ENCODE measurements at regions not wholly inside any gene's neighbourhood (a gene's known extent, or its start where the extent isn't known, plus 50 kb on each side); places are given as distances from the start of the nearest gene placed in this dataset.
"Not testable (repeated sequence)": the region's sequence is repeated elsewhere in the genome, so short reads cannot be mapped to it uniquely, and the experiment has no call there.

DNA sequence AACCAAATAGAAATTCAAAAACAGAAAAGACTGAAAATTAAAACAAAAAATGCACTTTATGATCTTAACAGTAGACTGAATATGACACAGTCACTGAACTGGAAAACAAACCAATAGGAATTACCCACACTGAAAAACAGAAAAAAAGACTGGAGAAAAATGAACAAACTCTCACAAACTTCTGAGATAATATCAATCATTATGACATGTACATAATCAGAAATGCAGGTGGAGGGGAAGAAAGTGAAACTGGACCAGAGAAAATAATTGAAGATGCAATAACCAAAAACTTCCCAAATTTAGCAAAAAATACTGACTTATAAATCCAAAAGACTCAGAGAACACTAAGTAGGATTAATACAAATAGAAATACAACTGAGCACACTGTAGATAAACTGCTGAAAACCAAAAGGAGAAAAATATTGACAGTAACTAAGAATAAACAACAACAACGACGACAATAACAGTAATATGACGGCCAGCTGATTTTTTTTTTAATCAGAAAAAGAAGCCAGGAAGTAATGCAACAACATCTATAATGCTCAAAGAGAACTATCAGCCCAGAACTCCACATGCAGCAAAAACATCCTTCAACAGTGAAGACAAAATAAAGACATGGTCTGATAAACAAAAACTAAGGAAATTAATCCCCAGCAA is 108.1 kb downstream of the ZFAND4 start:
- no peak for DNase-seq

DNA sequence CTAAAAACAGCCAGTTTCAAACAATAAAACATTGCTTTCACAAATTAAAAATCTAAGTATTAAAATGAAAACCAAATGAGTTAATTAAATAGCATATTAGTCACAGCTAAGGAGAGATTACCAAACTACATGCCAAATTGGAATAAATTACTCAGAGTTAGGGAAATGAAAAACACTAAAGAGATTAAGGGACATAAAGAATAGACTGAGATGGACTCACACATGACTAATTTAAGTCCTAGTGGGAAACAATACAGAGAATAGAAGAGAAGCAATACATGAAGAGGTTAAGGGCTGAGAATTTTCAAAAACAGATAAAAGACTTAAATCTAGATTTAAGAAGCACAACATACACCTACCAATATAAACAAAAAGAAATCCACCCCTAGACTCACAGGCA is 110.6 kb downstream of the ZFAND4 start:
- no peak for DNase-seq

DNA sequence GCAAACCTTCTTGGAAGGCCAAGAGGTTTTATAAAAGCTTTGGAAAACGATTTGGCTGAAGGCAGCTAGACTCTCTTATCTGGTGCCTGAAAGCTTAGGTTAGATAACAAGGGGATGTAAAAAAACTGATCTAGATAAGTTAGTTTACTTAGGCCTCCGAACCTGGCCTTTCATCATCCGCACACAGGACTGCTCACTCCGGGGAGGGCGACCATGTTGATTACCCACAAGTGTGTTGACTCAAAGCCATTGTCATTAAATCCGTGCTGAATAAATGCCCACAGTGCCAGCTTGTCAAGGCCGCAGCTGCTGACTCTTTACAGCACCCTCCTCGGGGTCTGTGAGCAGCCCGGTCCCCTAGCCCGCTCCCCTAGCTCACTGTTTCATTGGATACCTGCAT is 112.3 kb downstream of the ZFAND4 start:
- DNase-seq, result no peak

DNA sequence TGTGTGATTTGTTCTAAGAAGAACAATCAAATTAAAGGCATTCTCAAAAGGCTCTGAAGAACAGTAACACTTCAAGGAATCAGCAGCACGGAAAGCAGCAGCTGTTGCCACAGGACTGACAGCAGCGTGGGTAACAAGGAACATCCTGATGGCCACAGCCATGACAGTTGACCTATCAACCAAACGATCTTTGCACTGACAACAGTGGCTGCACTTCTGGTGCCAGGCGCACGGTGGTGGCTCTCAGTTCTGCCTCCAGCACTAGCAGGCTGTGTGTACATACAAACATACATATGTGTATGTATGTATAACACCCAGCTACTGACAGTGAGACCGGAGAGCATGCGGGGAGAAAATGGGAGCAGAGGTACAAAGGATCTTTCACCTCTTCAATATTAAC is 114.1 kb downstream of the ZFAND4 start:
- DNase-seq, result no peak

DNA sequence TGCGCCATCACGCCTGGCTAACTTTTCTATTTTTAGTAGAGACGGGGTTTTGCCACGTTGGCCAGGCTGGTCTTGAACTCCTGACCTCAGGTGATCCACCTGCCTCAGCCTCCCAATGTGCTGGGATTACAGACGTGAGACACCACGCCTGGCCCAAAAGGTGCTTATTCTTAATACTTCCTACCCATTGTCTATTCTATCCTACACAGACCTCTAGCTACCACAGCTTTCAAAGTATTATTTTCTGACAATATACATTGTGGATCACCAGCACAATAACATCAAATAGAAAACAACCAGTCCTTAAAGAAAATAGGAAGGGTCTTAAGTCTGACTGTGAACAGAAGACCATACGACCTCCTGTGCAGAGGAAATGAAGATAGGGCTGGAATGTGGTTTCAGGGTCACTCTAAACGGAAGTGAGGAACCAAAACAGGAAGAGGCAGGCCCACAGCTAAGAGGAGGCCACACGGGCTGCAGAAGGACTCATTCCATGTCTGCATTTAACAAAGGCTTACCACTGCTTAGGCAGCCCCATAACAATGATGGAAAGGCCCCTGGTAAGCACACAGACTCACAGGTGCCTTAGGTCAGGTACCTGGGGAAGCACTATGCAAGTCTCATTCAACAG is 115.2 kb downstream of the ZFAND4 start:
- DNase-seq, result peak; percentile 34

DNA sequence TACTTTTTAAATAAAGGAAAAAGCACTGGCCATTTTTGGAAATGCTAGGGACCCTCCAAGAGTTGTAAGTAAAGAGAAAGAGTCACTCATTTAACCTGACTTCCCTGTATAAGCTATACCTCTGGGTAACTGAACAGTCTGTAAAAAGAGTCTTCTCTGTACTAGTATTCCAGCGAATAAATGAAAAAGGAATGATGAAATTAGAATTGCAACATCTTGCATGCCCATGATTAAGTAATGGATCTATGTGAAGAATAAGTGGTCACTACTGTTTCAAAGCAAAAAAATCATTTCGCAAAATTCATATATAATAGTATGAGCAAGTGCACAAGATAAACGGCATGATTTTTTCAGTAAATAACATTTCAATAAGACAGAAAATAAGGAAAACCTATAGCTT is 116.8 kb downstream of the ZFAND4 start:
- no peak for DNase-seq

DNA sequence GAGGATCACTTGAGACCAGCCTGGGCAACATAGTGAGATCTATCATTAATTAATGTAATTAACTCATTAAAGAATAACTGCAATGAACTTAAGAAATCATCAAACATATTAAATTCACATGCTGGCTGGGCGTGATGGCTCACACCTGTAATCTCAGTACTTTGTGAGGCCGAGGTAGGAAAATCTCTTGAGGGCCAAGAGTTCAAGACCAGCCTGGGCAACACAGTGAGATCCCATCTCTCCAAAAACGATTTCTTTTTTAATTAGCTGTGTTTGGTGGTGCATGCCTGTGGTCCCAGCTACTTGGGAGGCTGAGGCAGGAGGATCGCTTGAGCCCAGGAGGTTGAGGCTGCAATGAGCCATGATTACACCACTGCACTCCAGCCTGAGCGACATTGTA is 117.2 kb downstream of the ZFAND4 start:
- DNase-seq, result not testable (repeated sequence)

DNA sequence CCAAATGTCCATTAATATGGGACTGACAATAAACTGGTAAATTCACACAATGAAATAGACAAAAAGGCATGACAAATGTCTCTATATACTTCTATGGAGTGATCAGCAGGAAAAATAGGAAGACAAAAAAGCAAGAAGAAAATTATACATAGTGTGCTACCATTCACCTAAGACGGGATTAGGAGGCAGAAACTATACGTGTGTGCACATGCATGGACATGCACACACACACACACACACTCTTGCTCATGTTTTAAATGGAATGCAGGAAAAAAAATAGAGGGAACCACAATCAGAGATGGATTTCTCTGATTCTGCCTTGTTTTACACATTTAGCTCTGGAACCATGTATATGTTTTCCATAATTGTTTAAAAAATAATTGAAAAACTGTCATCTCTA is 119.0 kb downstream of the ZFAND4 start:
- no peak for DNase-seq

DNA sequence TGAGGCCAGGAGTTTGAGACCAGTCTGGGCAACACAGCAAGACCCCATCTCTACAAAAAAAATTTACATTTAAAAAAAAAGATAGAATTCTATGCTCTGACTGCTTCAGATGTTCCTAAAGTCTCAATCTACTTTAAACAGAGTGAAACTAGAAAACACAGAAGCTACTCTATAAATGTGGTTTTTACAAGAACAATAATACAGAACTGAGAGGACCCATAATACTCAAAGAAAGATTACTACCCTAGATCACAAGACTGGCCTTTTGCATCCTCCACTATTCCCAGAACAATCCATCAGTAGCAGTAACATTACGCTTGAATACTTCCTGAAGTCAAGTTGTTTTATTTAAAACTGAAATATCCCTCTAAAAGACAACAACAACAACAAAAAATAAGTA is 119.4 kb downstream of the ZFAND4 start:
- DNase-seq, result no peak

DNA sequence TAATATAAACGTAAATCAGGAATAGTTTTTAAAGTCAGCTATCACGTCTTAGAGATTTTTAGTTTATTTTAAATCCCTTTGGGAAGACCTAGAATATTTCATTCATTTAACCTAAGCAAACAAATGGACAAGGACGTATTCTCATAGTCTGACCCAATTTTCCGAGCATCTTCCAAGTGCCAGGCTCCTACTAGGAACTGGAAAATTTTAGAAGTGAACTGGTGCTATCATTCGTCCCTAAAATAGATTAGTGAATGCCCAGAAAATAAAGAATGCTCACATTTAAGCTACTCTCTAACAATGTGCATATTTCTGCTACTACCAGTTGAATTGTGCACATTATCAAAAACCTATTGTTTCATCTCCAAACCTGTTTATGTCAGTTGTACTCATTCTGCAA is 120.1 kb downstream of the ZFAND4 start:
- DNase-seq, result no peak

DNA sequence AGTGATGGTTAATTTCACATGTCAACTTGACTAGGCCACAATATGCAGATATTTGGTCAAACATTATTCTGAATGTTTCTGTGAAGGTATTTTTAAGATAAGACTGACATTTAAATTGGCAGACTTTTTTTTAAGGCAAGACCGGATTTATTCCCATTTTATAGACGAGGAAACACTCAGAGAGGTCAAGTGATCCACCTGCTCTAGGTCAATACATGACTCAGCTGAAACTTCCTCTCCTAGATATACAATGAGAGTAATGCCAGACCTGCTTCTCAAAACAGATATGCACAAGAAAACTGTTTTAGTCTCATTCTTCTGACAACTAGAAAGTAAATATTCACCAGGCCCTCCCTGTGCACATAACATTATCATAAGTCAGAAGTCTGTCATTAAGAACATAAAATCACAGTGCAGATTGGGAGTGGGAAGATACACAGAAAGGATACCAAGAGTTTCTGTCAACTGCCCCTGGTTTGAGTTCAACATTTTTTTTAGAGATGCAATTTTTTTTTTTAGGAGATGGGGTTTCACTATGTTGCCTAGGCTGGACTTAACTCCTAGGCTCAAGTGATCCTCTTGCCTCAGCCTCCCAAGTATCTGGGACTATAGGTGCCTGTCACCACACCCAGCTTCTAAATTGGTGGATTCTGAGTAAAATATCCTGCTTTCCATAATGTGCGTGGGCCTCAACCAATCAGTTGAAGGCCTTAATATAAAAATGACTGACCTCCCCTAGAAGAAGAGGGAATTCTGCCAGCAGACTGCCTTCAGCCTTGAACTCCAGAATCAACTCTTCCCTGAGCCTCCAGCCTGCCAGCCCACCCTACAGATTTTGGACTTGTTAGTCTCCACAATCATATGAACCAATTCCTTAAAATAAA is 121.4 kb downstream of the ZFAND4 start:
- DNase-seq, result no peak

DNA sequence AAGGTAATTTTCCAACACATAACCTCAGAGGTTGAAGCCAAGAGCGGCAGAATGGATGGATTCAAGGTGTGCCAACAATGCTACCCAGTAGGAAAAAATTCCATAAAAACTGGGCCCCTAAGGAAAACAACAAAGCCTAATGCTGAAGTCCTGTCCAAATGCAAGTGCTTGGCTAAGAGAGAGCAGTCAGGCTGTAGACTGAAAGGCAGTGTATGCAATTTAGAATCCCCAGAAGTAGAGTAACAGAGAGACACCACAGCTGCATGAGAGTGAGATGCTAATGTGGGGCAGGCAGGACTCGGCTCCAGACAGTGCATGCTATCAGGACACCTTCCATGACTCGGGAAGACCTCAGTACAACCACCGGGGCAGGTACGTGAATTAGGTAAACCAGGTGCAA is 124.5 kb downstream of the ZFAND4 start:
- DNase-seq, result no peak

DNA sequence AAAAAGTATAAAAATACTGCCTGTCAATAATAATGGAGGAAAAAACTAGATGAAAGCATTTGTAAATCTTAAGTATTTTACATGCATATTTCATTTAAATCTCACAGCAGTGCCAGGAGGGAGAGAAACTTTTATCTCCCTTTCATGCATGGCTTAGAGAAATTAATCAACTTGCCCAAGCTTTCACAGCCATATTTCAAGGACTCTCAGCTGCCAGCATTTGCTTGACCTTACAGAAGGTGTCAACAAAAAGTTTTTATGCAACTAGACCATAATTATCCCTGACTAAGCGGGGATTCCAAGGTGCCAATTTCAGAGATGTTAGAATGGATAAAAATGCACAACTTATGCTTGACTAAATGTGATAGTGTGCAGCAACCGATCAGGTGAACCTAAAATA is 125.4 kb downstream of the ZFAND4 start:
- no peak for DNase-seq

DNA sequence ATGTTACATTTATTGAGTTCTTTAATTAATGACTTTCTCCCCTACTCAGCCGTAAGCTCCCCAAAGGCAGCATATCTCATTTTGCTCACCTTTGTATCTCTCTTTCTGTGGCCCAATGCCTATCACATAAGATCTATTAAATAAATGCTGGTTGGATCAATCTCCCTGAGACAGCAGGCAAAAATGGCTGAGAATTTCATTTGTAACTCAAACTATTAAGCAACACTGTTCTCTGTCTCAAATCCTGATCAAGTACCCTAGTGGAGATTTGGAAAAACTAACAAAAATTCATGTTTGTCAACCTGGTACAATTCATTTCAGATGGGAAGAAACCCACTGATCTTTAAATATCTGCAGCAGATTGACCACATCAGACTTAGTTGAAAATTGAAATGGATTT is 127.4 kb downstream of the ZFAND4 start:
- no peak for DNase-seq

DNA sequence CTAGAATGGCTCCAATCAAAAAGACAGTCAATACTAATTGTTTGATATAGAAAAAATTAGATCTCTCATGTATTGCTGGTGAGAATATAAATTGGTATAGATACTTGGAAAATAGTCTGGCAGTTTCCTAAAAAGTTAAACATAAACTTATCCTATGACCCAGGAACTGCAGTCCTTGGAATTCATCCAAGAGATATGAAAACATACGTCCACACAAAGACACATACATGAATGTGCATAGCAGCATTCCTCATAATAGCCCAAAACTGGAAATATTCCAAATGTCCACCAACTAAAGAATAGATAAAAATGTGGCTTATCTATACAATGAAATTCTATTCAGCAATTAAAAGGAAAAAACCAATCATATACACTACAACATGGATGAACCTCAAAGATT is 128.4 kb downstream of the ZFAND4 start:
- no peak for DNase-seq

DNA sequence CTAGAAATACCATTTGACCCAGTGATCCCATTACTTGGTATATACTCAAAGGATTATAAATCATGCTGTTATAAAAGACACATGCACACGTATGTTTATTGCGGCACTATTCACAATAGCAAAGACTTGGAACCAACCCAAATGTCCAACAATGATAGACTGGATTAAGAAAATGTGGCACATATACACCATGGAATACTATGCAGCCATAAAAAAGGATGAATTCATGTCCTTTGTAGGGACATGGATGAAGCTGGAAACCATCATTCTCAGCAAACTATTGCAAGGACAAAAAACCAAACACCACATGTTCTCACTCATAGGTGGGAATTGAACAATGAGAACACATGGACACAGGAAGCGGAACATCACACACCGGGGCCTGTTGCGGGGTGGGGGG is 131.5 kb downstream of the ZFAND4 start:
- DNase-seq, result not testable (repeated sequence)

DNA sequence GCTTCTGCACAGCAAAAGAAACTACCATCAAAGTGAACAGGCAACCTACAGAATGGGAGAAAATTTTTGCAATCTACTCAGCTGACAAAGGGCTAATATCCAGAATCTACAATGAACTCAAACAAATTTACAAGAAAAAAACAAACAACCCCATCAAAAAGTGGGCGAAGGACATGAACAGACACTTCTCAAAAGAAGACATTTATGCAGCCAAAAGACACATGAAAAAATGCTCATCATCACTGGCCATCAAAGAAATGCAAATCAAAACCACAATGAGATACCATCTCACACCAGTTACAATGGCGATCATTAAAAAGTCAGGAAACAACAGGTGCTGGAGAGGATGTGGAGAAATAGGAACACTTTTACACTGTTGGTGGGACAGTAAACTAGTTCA is 132.0 kb downstream of the ZFAND4 start:
- DNase-seq, result not testable (repeated sequence)

DNA sequence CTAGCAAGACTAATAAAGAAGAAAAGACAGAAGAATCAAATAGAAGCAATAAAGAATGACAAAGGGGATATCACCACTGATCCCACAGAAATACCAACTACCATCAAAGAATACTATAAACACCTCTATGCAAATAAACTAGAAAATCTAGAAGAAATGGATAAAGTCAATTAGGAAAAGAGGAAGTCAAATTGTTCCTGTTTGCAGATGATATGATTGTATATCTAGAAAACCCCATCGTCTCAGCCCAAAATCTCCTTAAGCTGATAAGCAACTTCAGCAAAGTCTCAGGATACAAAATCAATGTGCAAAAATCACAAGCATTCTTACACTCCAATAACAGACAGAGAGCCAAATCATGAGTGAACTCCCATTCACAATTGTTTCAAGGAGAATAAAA is 133.0 kb downstream of the ZFAND4 start:
- not testable (repeated sequence) for DNase-seq

DNA sequence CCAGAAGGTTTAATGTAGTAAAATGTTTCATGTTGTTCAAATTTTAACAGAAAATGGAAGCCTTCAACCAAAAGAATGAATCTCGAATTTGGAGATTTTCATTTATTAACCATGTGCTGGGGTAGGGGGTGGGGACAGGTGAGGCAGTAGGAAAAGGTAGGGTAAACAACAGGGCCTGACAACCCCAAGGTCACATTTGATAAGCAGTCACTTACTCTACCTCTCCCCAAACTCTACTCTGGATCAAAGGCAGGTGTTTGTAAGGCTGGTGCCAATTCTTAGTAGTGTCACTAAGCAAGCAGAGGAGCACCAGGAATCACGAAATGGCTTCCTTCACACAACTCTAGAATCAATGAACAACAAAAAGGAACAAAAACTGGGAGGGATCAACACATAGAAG is 138.0 kb downstream of the ZFAND4 start:
- DNase-seq, result no peak

DNA sequence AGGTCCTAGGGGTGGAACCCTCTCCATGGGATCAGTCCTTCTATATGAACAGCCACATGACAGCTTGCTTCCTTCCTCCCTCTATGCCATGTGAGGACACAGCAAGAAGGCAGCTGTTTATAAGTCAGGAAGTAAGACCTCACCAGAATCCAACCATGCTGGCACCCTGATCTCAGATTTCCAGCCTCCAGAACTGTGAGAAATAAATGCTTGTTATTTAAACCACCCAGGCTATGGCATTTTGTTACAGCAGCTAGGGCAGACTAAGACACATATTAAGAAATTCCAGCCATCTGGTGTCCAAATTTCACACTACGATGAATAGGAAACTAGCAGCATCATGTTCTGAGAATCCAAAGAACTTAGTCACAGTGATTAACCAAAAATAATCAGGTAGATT is 140.1 kb downstream of the ZFAND4 start:
- no peak for DNase-seq

DNA sequence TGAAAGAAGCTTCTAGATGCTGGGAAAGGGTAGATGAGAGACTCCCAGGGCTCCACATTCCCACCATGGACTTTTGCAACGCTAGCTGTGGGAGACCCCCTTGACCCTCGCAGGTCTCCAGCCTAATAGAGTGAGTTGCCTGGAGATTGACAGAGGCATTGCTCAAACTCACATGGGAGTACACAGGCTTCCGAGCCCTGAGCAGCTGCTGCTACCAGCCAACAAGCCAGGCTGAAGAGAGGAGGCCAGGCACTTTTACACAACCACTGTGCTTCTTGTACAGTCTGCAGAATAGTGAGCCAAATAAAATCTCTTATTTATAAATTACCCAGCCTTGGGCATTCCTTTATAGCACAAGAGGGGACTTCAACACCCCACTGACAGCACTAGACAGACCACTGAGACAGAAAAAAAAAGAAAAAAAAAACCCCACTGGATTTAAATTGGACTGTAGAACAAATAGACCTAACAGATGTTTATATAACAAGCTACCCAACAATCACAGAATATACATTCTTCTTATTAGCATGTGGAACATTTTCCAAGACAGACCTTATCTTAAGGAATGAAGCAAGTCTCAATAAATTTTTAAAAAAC is 146.2 kb downstream of the ZFAND4 start:
- DNase-seq, result no peak

DNA sequence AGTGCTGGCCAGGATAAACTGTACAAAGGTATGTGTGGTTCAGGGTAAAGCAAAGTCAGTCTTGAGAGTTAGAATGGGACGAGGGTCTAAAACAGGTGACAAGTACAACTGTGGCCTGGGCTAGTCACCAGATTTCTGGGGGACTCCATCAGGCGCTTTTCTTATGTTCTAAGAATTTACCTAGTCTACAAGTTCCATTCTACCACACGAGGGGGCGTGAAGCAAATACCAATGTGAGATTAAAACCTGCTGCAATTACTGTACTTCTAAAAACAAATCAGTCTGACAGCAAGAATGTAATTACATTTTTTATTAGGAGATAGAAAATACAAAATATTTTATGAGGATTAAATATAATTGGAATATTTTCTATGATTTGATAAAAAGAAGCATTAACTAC is 146.5 kb downstream of the ALOX5 start:
- no peak for DNase-seq

DNA sequence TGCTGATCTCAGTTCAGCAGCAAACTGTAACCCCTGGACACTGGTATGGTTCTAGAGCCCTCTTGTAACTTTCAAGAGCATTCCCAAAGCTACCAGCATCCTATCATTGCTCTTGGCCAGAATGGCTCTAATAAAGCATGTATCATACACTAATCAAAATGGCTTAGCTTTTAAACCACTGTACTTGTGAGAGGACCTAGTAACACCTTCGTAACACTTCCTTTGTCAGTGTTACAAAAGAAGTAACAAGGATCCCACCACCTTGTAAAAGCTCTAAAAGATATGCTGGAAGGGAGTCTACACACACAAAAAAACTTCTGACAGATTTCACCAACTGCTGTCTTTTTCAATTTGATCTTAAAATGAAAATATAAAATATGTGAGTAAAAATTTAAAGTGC is 144.7 kb downstream of the ALOX5 start:
- DNase-seq, result no peak

DNA sequence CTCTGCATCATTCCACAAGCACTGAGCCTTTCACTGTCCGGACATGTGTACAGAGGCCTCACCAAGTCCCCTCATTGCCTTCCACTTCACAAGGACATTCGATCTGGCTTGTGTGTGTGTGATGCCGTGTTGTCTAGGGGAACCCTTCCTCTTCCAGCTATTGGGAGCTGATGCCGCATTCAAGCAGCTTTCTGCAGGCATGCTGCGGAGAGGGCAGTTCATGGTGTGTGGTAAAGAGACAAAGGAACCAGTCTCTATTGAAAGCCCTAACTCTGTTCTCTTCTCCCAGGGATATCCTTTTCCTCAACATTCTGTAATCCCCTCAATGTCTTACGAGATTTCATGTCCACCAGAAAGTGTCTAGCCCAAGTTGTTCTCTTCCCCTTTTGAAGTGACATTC is 141.6 kb downstream of the ALOX5 start:
- no peak for DNase-seq
